Activated CD4-positive, CD25-positive, alpha-beta regulatory T cell treated with anti-CD3 and anti-CD28 coated beads, Interleukin-2, amount 50 U/mL, for 72 hours (primary cell): ENCODE measurements at regions not wholly inside any gene's neighbourhood (a gene's known extent, or its start where the extent isn't known, plus 50 kb on each side); places are given as distances from the start of the nearest gene placed in this dataset.
"Not testable (repeated sequence)": the region's sequence is repeated elsewhere in the genome, so short reads cannot be mapped to it uniquely, and the experiment has no call there.

Source experiments
- DNase-seq: peaks from one replicate; pipeline ENCODE4 v3.0.0; 2021

- no peak for DNase-seq
Observed at GRCh38 chr12:91496337-91496736, 313.7 kb upstream of the DCN start.

DNA sequence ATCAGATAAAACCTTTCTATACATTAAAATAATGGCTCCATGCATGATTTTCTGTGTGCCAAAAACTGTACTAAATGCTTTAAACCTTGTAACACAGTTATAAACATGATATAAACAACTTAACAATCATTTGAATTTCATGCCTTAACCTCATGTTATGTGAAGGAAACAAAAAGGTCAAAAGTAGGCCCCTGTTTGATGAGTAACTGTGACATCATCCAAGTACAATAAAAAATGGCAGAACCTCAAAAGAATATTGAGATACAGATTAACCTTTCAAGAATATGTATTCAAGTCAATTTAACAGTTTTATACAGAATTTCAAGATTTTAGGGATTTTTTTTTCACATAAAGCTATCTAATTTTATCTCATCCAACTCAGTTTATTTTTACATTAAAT is 310.7 kb upstream of the DCN start:
- DNase-seq: no peak

DNA sequence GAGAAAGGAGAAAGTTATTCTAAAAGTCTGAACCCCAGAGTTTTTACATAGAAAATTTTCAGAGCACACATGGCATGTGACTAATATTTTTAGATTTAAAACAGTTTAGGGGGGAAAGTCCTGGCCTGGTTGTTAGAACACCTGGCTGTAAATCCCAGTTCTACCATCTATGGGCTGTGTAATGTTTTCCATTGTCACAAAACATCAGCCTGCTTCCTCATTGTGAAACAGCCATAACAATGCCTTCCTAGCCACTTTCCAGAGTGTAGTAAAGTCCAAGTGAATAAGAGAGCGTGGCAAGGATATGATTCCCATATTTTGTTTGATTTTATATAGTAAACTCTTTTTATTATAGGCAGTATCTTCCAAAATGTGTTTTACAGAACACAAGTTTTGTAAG is 310.0 kb upstream of the DCN start:
- DNase-seq: no peak

GRCh38 chr12:91490667-91491311 is 308.2 kb upstream of the DCN start:
- no peak for DNase-seq

- no peak for DNase-seq
Observed at GRCh38 chr12:91483471-91483985, 300.9 kb upstream of the DCN start.

DNA sequence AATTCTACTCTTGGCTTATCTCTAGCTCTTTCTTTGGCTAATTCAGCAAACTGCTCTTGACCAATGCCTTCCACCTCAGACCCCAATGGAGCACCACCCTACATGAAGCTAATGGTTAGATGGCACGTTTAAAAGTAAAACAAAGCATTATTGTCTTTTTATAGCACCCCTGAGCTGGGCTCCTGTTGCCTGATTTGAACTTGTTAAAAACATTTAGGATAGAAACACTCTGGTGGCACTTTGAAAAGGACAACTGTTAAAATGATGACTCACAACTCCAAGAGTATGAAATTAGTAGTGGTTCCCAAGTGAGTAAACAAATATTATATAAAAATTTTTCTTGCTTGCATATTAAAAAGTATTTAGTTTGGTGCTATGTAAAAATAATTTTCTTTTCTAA is 299.6 kb upstream of the DCN start:
- no peak for DNase-seq

GRCh38 chr12:91478500-91478899 is 295.9 kb upstream of the DCN start:
- no peak for DNase-seq

GRCh38 chr12:91467686-91468085 is 285.1 kb upstream of the DCN start:
- DNase-seq: no peak

DNA sequence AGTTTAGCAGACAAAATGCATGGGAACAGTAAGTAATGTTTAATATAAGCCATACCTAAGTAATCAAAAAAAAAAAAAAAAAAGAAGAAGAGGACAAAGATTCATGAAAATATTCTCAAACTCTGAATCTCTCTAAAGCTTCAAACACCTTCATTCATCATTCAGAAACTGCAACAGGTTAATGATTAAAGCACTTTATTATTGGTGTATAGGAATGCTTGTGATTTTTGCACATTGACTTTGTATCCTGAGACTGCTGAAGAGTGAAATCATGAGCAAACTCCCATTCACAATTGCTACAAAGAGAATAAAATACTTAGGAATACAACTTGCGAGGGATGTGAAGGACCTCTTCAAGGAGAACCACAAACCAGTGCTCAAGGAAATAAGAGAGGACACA is 278.4 kb upstream of the DCN start:
- no peak for DNase-seq

DNA sequence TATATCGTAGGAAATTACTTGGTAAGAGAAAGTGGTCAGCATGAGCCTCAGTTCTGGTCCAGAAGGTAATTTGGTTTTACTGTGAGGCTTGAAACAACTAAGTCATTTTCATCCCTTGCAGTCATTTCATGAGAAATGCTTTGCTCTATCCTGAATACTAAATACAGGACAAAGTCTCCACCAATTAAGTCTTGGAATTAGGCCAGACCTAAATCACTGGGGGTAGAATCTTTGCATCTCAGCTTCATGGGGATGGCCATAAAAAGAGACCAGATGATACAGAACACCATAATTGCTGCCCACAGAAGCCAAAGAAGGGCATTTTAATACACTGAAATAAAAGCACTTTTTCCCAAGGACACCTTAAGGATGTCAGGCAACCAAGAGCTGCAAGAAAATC is 277.9 kb upstream of the DCN start:
- DNase-seq: no peak

GRCh38 chr12:91455321-91455720 is 272.7 kb upstream of the DCN start:
- DNase-seq: no peak

- DNase-seq: no peak
Observed at GRCh38 chr12:91454179-91454578, 271.6 kb upstream of the DCN start.

- DNase-seq: not testable (repeated sequence)
Observed at GRCh38 chr12:91452464-91452863, 269.8 kb upstream of the DCN start.

DNA sequence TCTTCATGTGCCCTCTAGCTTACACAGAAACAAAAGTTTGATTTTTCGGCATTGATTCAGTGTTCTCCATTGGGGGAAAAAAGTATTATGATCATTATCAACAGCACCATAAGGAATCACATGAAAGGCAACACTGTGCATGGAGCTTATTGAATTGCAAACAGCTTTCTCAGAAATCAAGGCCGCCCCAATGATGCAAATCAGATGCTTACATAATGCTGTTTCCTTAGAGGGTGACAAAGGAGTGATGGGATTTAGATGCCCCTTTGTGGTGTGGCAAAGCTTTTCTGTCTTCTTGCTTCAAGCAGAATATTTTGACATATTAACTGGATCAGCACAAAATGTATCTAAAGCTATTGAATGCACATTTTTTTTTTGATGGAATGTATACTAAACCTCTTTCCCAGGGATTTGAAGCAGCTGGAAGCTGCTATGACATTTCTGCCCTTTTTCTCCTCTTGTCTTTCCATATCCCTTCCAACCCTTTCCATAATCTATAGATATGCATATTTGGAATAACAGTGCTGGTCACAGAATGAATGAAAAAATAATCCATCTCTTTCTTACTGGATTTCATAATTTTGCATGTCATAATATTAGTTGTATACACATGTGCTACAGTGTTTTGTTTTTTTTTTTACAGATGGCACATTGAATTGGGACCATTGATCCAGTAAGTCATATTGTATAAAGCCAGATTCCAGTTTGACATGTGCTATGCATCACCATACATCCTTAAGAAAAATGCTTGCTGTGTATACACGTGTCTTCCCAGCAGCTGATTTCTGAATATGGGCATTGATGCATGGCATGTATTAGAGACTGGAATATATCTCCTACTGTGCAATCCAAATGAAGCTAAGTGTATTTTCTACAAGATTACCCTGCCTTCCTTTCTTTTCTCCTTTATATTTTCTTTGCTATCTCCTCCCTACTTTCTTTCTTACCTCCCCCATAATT is 259.7 kb upstream of the DCN start:
- no peak for DNase-seq

- no peak for DNase-seq
Observed at GRCh38 chr12:91441246-91441645, 258.6 kb upstream of the DCN start.

DNA sequence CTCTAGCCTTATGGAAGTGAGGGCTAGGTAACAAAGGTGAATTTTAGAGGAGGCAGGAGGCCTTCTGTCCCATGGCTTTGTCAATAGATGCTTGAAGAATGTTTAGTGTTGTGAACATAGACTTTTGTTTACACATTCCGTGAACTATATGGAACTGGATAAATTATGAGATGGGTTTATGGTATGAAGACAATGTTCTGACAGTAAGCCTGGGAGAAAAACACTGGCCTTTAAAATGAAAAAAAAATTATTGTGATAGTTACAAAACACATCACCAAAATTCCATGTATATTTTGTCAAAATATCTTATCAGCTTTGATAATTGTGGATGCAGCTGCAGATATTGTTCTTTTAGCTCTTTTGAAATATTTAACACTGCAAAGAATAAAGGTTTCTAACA is 251.5 kb upstream of the DCN start:
- DNase-seq: no peak

DNA sequence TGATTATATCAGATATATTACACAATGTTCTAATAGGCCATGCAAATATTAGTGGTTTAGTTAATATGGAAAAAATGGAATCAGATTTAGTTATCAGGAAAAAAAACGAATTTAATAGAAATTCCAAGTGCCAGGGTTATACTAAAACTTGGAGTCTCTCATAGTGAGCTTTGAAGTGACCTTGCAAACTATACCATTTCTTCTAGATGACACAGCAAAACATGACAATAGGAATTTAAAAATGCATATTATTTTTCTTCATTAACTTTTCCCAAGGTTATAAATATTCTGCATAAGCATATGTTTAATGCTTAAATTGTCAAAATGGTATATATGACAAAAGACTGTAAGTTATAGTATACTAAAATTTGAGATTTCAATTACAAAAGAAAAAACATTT is 250.1 kb upstream of the DCN start:
- DNase-seq: no peak

GRCh38 chr12:91432089-91432488 is 249.5 kb upstream of the DCN start:
- no peak for DNase-seq

- DNase-seq: no peak
Observed at GRCh38 chr12:91424506-91424905, 241.9 kb upstream of the DCN start.

DNA sequence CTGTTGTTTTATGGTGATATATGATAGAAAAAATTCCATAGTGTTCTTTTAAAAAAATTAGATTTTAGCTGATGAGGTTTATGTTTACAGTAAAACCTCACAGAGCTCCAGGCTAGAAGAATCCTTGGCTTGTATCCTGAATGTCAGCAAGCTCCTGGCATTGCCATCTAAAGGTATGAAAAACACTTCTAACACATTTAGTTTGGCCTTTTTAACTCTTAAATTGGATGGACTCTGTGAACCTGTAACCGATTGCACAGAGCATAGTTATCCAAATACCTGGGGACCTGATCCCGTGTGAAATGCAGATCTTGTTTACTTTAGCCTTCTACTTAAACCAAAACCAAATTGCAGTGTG is 241.1 kb upstream of the DCN start:
- no peak for DNase-seq

DNA sequence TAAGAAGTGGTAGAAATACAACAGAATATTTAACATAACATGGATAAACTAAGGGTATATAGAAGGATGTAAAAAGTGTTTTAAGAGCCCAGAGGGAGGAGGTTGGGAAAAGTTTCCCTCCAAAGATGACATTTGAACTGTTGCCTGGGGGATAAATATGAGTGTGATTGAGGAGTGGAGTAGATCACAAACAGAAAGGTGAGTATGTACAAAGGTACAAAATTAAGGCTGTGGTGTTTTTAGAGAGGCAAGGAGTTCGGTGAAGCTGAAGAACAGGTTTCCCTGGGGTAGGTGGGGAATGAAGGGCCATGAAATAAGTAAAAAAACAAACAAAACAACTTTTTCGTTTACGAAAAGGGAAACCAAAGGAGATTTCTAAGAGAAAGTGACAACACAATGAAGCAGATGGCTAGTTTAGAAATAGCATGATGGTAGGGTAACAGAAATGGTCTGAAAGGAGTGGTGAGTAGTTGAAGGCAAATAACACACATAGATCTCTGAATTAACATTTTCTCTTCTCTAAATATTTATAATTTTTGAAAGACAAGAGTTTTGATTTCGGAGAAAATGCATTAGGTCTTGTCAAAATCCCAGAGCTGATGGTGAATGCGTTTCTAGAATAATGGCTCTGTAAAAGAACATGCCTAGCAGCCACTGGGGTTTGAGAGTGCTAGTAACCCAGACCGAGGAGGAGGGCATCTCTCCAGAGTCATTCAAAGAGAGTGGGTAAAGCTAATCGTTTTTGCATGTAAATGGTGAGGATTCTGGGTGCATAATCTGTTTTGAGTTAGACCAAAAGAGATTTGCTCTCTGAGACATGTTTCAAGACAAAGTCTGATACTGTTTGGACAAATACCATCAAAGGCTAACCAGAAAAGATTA is 240.4 kb upstream of the DCN start:
- no peak for DNase-seq

DNA sequence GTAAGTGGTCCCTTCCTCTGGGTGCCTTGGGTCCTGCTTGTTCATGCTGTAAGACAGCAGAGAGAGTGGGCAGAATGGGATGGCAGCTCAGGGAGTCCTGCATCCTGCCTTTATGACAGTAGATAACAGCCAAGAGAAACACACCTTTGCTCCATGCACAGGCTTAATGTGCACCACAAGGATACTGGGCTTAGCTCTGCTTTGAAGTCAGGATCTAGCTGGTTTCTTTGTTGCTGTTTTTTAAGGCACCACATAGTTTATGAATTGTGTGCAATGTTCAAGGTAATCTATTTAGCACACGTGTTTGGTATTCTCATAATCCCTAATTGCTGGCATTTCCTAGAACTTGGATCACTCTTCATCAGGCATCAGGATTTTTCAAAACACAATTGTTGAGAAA is 239.5 kb upstream of the DCN start:
- DNase-seq: no peak

GRCh38 chr12:91419809-91420208 is 237.2 kb upstream of the DCN start:
- DNase-seq: no peak
